DND-41 (cell line): ENCODE measurements at regions not wholly inside any gene's neighbourhood (a gene's known extent, or its start where the extent isn't known, plus 50 kb on each side); places are given as distances from the start of the nearest gene placed in this dataset.

Experiments
- ATAC-seq: fragments of 200-7000 bp; cut with Tn5 transposase; 3 replicates; pipeline ENCODE4 v1.9.1; 2021; ENCODE audit warnings: low read depth; ENCODE audit not compliant: insufficient read depth
- DNase-seq: peaks from one replicate; pipeline ENCODE4 v3.0.0-alpha.2; 2020
- H2AFZ ChIP-seq: 2 replicates; pipeline ENCODE4 v1.6.0; 2012; ENCODE audit warnings: low read depth, low read length
- H3K27ac ChIP-seq: 2 replicates; pipeline ENCODE4 v1.5.1; 2012; ENCODE audit warnings: low read length, inconsistent platforms
- H3K27me3 ChIP-seq: fragments of 200-600 bp; sonication (generic); 2 replicates; pipeline ENCODE4 v1.6.0; 2012; ENCODE audit warnings: low read length, mild to moderate bottlenecking, inconsistent platforms; ENCODE audit not compliant: insufficient read depth, poor library complexity
- H3K36me3 ChIP-seq: 2 replicates; pipeline ENCODE4 v1.5.1; 2012; ENCODE audit warnings: low read length, inconsistent platforms; ENCODE audit not compliant: insufficient read depth
- H3K4me1 ChIP-seq: 2 replicates; pipeline ENCODE4 v1.5.1; 2012; ENCODE audit warnings: mild to moderate bottlenecking, low read length; ENCODE audit not compliant: insufficient read depth
- H3K4me2 ChIP-seq: 2 replicates; pipeline ENCODE4 v1.6.0; 2012; ENCODE audit warnings: mild to moderate bottlenecking, moderate library complexity, low read length, inconsistent platforms; ENCODE audit not compliant: insufficient read depth
- H3K4me3 ChIP-seq, 2 experiments: fragments of 200-600 bp in 1 of 2; shearing (Covaris generic) in 1 of 2; 2 replicates each; pipeline ENCODE4 v1.5.1; 2012 to 2016; ENCODE audit warnings: inconsistent platforms in 2 of 2, low read length in 2 of 2, mild to moderate bottlenecking in 2 of 2, low read depth in 1 of 2, moderate library complexity in 1 of 2
- H3K79me2 ChIP-seq: 2 replicates; pipeline ENCODE4 v1.6.0; 2012; ENCODE audit warnings: low read length, inconsistent platforms; ENCODE audit not compliant: insufficient read depth
- H3K9ac ChIP-seq: 2 replicates; pipeline ENCODE4 v1.6.0; 2012; ENCODE audit warnings: low read depth, mild to moderate bottlenecking, inconsistent platforms, low read length, moderate library complexity
- H3K9me3 ChIP-seq: 2 replicates; pipeline ENCODE4 v1.5.1; 2012; ENCODE audit warnings: low read length, moderate library complexity, mild to moderate bottlenecking, inconsistent platforms; ENCODE audit not compliant: insufficient read depth, severe bottlenecking
- H4K20me1 ChIP-seq: 2 replicates; pipeline ENCODE4 v1.6.0; 2012; ENCODE audit warnings: low read length; ENCODE audit not compliant: insufficient read depth
- CTCF ChIP-seq: IDR thresholded peaks from 2 replicates; pipeline ENCODE4 v1.5.1; 2012; ENCODE audit warnings: borderline replicate concordance, low read length, moderate library complexity, mild to moderate bottlenecking; ENCODE audit not compliant: poor library complexity, severe bottlenecking; ENCODE audit errors: extremely low read depth
- EZH2 ChIP-seq: IDR thresholded peaks from 3 replicates; pipeline ENCODE4 v1.6.1; 2012; ENCODE audit warnings: borderline replicate concordance, low read depth, mild to moderate bottlenecking, moderate library complexity, low read length, inconsistent platforms; ENCODE audit not compliant: severe bottlenecking

GRCh38 chr20:41833739-41834138, 215.6 kb upstream of the CHD6 start:
- H3K4me3 ChIP-seq: no peak overlapping the region
- H3K9ac ChIP-seq: no peak overlapping the region
- DNase-seq (no peak), ATAC-seq (no peak)
- H3K36me3 ChIP-seq: no peaks in the 10 kb centered on the region
- H3K79me2 ChIP-seq: no peaks in the 10 kb centered on the region
- no peak overlapping the region for H2AFZ ChIP-seq
- H3K9me3 ChIP-seq: no peaks in the 10 kb centered on the region
- no peak overlapping the region for H3K27ac ChIP-seq
- peaks cover 24% of the 10 kb centered on the region for H3K27me3 ChIP-seq
- no peaks in the 10 kb centered on the region for H3K4me1 ChIP-seq
- H3K4me2 ChIP-seq: no peak overlapping the region
- TF ChIP-seq CTCF: no peak
- no peak for TF ChIP-seq EZH2
- no peaks in the 10 kb centered on the region for H4K20me1 ChIP-seq

DNA sequence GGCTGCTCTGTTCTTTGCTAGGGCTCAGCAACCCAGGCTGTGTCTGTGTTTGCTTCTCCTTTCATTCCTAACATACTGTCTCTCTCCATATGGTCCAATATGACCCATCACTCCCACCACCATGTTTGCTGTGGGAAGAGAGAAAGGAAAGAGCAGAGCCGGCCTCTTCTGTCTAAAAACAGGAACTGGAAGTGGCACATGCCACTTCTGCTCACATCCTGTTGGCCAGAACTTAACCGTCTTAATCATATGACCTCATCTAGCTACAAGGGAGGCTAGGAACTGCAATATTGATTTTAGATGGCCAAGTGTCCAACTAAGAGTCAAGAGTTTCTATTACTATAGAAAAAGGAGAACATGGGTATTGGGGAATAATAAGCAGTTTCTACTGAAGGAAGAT, 212.5 kb upstream of the CHD6 start:
- Histone ChIP-seq H3K4me1 (no peaks in the 10 kb centered on the region), H3K79me2 (no peaks in the 10 kb centered on the region), H3K36me3 (no peaks in the 10 kb centered on the region), H3K27ac (no peak overlapping the region), H3K9ac (no peak overlapping the region), H3K4me3 (no peak overlapping the region), H3K4me2 (no peak overlapping the region), H2AFZ (no peak overlapping the region), H3K9me3 (no peaks in the 10 kb centered on the region), H4K20me1 (no peaks in the 10 kb centered on the region), H3K27me3 (peaks cover 22% of the 10 kb centered on the region)
- ATAC-seq: no peak
- TF ChIP-seq CTCF (no peak), EZH2 (no peak)
- no peak for DNase-seq

- Histone ChIP-seq H4K20me1 (no peaks in the 10 kb centered on the region), H3K36me3 (no peaks in the 10 kb centered on the region), H3K4me3 (no peak overlapping the region), H3K9me3 (no peaks in the 10 kb centered on the region), H3K4me2 (no peak overlapping the region), H2AFZ (no peak overlapping the region), H3K9ac (no peak overlapping the region), H3K79me2 (no peaks in the 10 kb centered on the region), H3K4me1 (no peaks in the 10 kb centered on the region), H3K27ac (no peak overlapping the region), H3K27me3 (peaks cover 6% of the 10 kb centered on the region)
- ATAC-seq (no peak), DNase-seq (no peak)
- TF ChIP-seq EZH2 (no peak), CTCF (no peak)
Measured at GRCh38 chr20:41819436-41819835, 201.3 kb upstream of the CHD6 start.

- no peak overlapping the region for H3K4me2 ChIP-seq
- H3K9me3 ChIP-seq: no peaks in the 10 kb centered on the region
- H2AFZ ChIP-seq: no peak overlapping the region
- TF ChIP-seq EZH2: no peak
- no peak for TF ChIP-seq CTCF
- H3K27ac ChIP-seq: no peak overlapping the region
- no peaks in the 10 kb centered on the region for H3K79me2 ChIP-seq
- H3K27me3 ChIP-seq: peaks cover 6% of the 10 kb centered on the region
- H3K36me3 ChIP-seq: no peaks in the 10 kb centered on the region
- no peak for DNase-seq
- no peaks in the 10 kb centered on the region for H4K20me1 ChIP-seq
- no peaks in the 10 kb centered on the region for H3K4me1 ChIP-seq
- no peak overlapping the region for H3K4me3 ChIP-seq
- no peak for ATAC-seq
- H3K9ac ChIP-seq: no peak overlapping the region
Measured at GRCh38 chr20:41818991-41819390, 200.8 kb upstream of the CHD6 start.
